A549 (cell line): ENCODE measurements at regions not wholly inside any gene's neighbourhood (a gene's known extent, or its start where the extent isn't known, plus 50 kb on each side); places are given as distances from the start of the nearest gene placed in this dataset.

Source experiments
- ATAC-seq, 2 experiments: fragments of 200-7000 bp in 1 of 2; fragments of >200 bp in 1 of 2; cut with Nextera tagmentation in 1 of 2; cut with Tn5 transposase in 1 of 2; 3 replicates each; pipeline versions ENCODE4 v1.8.0 to v1.9.1; 2018 to 2020; ENCODE audit warnings: mild to moderate bottlenecking in 1 of 2, moderate library complexity in 1 of 2
- CTCF ChIA-PET: fragments of 300-600 bp; sonication (Branson Sonifier 250); formaldehyde crosslinking; extraction: SDS; loops from one replicate; lab custom pipeline; 2021; ENCODE audit warnings: antibody characterized with exemption, inconsistent platforms; lab: Yijun Ruan, JAX
- POLR2A ChIA-PET: fragments of 350-600 bp; formaldehyde crosslinking; extraction: SDS; loops from one replicate; lab custom pipeline; 2021; ENCODE audit warnings: antibody characterized with exemption, inconsistent platforms; lab: Yijun Ruan, JAX
- DNase-seq, 2 experiments: peaks; one replicate each; pipeline versions ENCODE4 v3.0.0 to v3.0.0-alpha.2; 2011 to 2016; ENCODE audit warnings: low read depth in 1 of 2, low spot score in 1 of 2
- FAIRE-seq: peaks from 2 replicates; lab custom pipeline; 2011; peaks lifted over from hg19 to GRCh38; lab: Jason Lieb, UNC
- H3K27ac ChIP-seq, 2 experiments: fragments of >200 bp; sonication (Bioruptor Twin); formaldehyde crosslinking; 3 replicates each; pipeline ENCODE4 v1.5.1; 2016 to 2017
- H3K4me1 ChIP-seq: fragments of >200 bp; sonication (Bioruptor Twin); formaldehyde crosslinking; 3 replicates; pipeline ENCODE4 v1.6.1; 2016
- H3K4me2 ChIP-seq: fragments of >200 bp; sonication (Bioruptor Twin); formaldehyde crosslinking; 3 replicates; pipeline ENCODE4 v1.6.1; 2016
- H3K4me3 ChIP-seq: fragments of >200 bp; sonication (Bioruptor Twin); formaldehyde crosslinking; 3 replicates; pipeline ENCODE4 v1.5.1; 2016
- H3K9me3 ChIP-seq: fragments of >200 bp; sonication (Bioruptor Twin); formaldehyde crosslinking; 3 replicates; pipeline ENCODE4 v1.6.1; 2016
- CEBPB ChIP-seq, 2 experiments: fragments of >200 bp in 1 of 2; sonication (Bioruptor Twin) in 1 of 2; formaldehyde crosslinking in 1 of 2; IDR thresholded peaks; 2 replicates each; pipeline ENCODE4 v1.6.1; 2012 to 2016
- EHF ChIP-seq: fragments of 250-450 bp; sonication (Bioruptor Pico); IDR thresholded peaks from 2 replicates; pipeline ENCODE4 v1.5.0; 2020; ENCODE audit warnings: mild to moderate bottlenecking
- EHMT2 ChIP-seq: fragments of 200-600 bp; sonication (generic); IDR thresholded peaks from 2 replicates; pipeline ENCODE4 v1.6.1; 2016; ENCODE audit warnings: antibody characterized with exemption, low read depth, mild to moderate bottlenecking, moderate library complexity
- EP300 ChIP-seq, 2 experiments: fragments of >200 bp; sonication (Bioruptor Twin); formaldehyde crosslinking; IDR thresholded peaks; 2 replicates in 1 of 2; 3 replicates in 1 of 2; pipeline ENCODE4 v1.6.1; 2016 to 2017
- ESRRA ChIP-seq: fragments of 150-350 bp; IDR thresholded peaks from 2 replicates; pipeline ENCODE4 v1.6.1; 2014; ENCODE audit warnings: mild to moderate bottlenecking, low read length, borderline replicate concordance
- FOSB ChIP-seq: fragments of 250-450 bp; sonication (Bioruptor Pico); IDR thresholded peaks from 2 replicates; pipeline ENCODE4 v1.5.0; 2020; ENCODE audit warnings: mild to moderate bottlenecking, moderate library complexity
- GATA3 ChIP-seq: IDR thresholded peaks from 2 replicates; pipeline ENCODE4 v1.6.1; 2012; ENCODE audit warnings: borderline replicate concordance
- HEYL ChIP-seq: fragments of 250-450 bp; sonication (Bioruptor Pico); IDR thresholded peaks from 2 replicates; pipeline ENCODE4 v1.8.0; 2021; ENCODE audit warnings: mild to moderate bottlenecking, moderate library complexity
- HOXA7 ChIP-seq: fragments of 250-450 bp; sonication (Bioruptor Pico); IDR thresholded peaks from 2 replicates; pipeline ENCODE4 v1.5.0; 2020; ENCODE audit warnings: mild to moderate bottlenecking, moderate library complexity
- HOXB5 ChIP-seq: fragments of 250-450 bp; sonication (Bioruptor Pico); IDR thresholded peaks from 2 replicates; pipeline ENCODE4 v1.5.0; 2020; ENCODE audit warnings: mild to moderate bottlenecking, moderate library complexity
- JUN ChIP-seq, 2 experiments: fragments of >200 bp; sonication (Bioruptor Twin); formaldehyde crosslinking; IDR thresholded peaks; 2 replicates in 1 of 2; 3 replicates in 1 of 2; pipeline ENCODE4 v1.6.1; 2016 to 2017
- KDM1A ChIP-seq: fragments of 200-600 bp; sonication (generic); IDR thresholded peaks from 2 replicates; pipeline ENCODE4 v1.6.1; 2016; ENCODE audit warnings: low read depth, mild to moderate bottlenecking
- MAZ ChIP-seq: fragments of 150-350 bp; IDR thresholded peaks from 2 replicates; pipeline ENCODE4 v1.6.1; 2014; ENCODE audit warnings: antibody characterized with exemption, low read depth, low read length, borderline replicate concordance
- POLR2A ChIP-seq: IDR thresholded peaks from 2 replicates; pipeline ENCODE4 v1.6.1; 2012; ENCODE audit warnings: mild to moderate bottlenecking, low read length
- POLR2AphosphoS2 ChIP-seq: conservative IDR thresholded peaks from 2 replicates; pipeline ENCODE4 v1.6.1; 2012; ENCODE audit warnings: low read length, improper control_type of control experiment, inconsistent platforms
- RARB ChIP-seq: fragments of 250-450 bp; sonication (Bioruptor Pico); IDR thresholded peaks from 2 replicates; pipeline ENCODE4 v1.8.0; 2021; ENCODE audit warnings: mild to moderate bottlenecking, moderate library complexity
- RNF2 ChIP-seq: fragments of 200-600 bp; sonication (generic); IDR thresholded peaks from 2 replicates; pipeline ENCODE4 v1.6.1; 2016; ENCODE audit warnings: low read depth, mild to moderate bottlenecking, antibody characterized with exemption, moderate library complexity, borderline replicate concordance
- SMC3 ChIP-seq: fragments of >200 bp; sonication (Bioruptor Twin); formaldehyde crosslinking; IDR thresholded peaks from 3 replicates; pipeline ENCODE4 v1.6.1; 2018; ENCODE audit warnings: inconsistent platforms
- TFCP2L1 ChIP-seq: fragments of 250-450 bp; sonication (Bioruptor Pico); IDR thresholded peaks from 2 replicates; pipeline ENCODE4 v1.5.0; 2021; ENCODE audit warnings: mild to moderate bottlenecking
- ZFP36 ChIP-seq: fragments of 450-650 bp; IDR thresholded peaks from 2 replicates; pipeline ENCODE4 v1.6.1; 2014; ENCODE audit warnings: borderline replicate concordance; ENCODE audit not compliant: partially characterized antibody
- WGBS: methylation state at CpG from one replicate; pipeline ENCODE4 v1.1.6; 2017; ENCODE audit errors: missing lambda C conversion rate; 5-methylcytosine and 5-hydroxymethylcytosine counted together
- TF ChIP-seq, protein P1 (sequence below): fragments of 250-450 bp; sonication (Bioruptor Pico); IDR thresholded peaks from 2 replicates; pipeline ENCODE4 v1.5.0; 2021; ENCODE audit warnings: mild to moderate bottlenecking, moderate library complexity, borderline replicate concordance
- TF ChIP-seq, protein P2 (sequence below): fragments of >200 bp; sonication (Bioruptor Twin); formaldehyde crosslinking; IDR thresholded peaks from 3 replicates; pipeline ENCODE4 v1.6.1; 2016
- TF ChIP-seq, protein P3 (sequence below): fragments of >200 bp; sonication (Bioruptor Twin); formaldehyde crosslinking; IDR thresholded peaks from 3 replicates; pipeline ENCODE4 v1.5.1; 2016
- TF ChIP-seq, protein P4 (sequence below): IDR thresholded peaks from 2 replicates; pipeline ENCODE4 v1.6.1; 2012; ENCODE audit warnings: low read depth, borderline replicate concordance
- TF ChIP-seq, protein P5 (sequence below): IDR thresholded peaks from 2 replicates; pipeline ENCODE4 v1.6.1; 2012
- TF ChIP-seq, protein P6 (sequence below): IDR thresholded peaks from 2 replicates; pipeline ENCODE4 v1.6.1; 2012
- TF ChIP-seq, protein P7 (sequence below): fragments of 250-450 bp; sonication (Bioruptor Pico); IDR thresholded peaks from 2 replicates; pipeline ENCODE4 v1.5.0; 2020; ENCODE audit warnings: low read depth, mild to moderate bottlenecking, moderate library complexity

DNA sequence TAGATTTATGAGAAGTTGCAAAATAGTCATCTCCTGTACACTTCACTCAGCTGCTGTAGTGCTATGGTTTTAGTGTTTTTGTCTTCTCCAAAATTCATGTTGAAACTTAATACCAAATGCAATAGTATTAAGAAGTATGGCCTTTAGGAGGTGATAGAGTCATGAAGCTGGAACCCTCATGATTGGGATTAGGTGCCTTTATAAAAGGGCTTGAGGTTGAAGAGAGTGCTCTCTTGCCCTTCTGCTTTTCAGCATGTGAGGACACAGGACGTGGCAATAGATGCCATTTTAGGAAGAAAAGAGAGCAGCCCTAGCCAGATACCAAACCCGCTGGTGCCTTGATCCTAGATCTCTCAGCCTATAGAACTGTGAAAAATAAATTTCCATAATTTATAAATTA, 87.6 kb downstream of the CTH start (continued):
- TF ChIP-seq, protein P1, sequence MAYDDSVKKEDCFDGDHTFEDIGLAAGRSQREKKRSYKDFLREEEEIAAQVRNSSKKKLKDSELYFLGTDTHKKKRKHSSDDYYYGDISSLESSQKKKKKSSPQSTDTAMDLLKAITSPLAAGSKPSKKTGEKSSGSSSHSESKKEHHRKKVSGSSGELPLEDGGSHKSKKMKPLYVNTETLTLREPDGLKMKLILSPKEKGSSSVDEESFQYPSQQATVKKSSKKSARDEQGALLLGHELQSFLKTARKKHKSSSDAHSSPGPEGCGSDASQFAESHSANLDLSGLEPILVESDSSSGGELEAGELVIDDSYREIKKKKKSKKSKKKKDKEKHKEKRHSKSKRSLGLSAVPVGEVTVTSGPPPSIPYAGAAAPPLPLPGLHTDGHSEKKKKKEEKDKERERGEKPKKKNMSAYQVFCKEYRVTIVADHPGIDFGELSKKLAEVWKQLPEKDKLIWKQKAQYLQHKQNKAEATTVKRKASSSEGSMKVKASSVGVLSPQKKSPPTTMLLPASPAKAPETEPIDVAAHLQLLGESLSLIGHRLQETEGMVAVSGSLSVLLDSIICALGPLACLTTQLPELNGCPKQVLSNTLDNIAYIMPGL, result no peak
- no peak for TF ChIP-seq TFCP2L1 (CRISPR knock-in tag)
- TF ChIP-seq EHF (CRISPR knock-in tag), result no peak
- no peak for TF ChIP-seq RARB (CRISPR knock-in tag)
- no peak for TF ChIP-seq POLR2A
- no peak for TF ChIP-seq EP300 (IDR thresholded peaks at IDR 0.05)
- TF ChIP-seq ZFP36, result no peak
- no peak for TF ChIP-seq EHMT2

DNA sequence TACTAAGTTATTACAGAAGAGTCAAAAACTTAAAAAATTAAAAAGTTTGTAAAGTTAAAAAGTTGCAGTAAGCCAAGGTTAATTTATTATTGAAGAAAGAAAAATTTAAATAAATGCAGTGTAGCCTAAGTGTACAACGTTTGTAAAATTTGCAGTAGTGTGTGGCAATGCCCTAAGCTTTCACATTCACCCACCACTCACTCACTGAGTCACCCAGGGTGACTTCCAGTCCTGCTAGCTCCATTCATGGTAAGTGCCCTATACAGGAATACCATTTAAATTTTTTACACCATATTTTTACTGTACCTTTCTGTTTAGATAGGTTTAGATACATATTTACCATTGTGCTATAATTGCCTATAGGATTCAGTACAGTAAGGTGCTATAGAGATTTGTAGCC, 88.6 kb downstream of the CTH start:
- no peak for ATAC-seq

DNA sequence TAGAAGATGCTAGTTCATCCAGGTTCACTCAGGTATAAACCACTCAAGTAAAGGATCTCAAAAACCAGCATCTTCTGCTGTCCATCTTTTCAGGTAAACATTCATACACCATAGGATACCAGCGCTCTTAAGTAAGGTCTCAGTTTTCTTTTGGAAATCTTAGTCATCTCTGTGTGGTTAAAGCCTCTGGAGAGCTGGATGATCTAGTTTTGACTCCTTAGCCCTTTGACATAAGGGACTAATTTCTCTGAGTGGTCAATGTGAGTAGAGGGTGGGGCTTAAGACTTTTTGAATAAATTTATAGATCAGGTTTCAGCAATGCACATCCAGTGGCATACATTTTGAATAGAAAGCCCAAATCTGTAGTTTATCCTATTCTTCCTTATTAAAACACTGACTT, 92.3 kb downstream of the CTH start:
- no peak overlapping the region for H3K4me3 ChIP-seq
- H3K9me3 ChIP-seq, result no peaks in the 10 kb centered on the region
- no peak for FAIRE-seq
- H3K4me2 ChIP-seq, result no peak overlapping the region
- 89% methylated on average over 1 of the region's 1 CpG for WGBS
- no peak overlapping the region for H3K27ac ChIP-seq
- ChIA-PET POLR2A (no interaction called here), CTCF (no interaction called here)
- DNase-seq, result no peak
- peaks cover 10% of the 10 kb centered on the region; the same call in 1 of the 3 replicates for H3K4me1 ChIP-seq
- ATAC-seq, result no peak
- TF ChIP-seq, protein P2, sequence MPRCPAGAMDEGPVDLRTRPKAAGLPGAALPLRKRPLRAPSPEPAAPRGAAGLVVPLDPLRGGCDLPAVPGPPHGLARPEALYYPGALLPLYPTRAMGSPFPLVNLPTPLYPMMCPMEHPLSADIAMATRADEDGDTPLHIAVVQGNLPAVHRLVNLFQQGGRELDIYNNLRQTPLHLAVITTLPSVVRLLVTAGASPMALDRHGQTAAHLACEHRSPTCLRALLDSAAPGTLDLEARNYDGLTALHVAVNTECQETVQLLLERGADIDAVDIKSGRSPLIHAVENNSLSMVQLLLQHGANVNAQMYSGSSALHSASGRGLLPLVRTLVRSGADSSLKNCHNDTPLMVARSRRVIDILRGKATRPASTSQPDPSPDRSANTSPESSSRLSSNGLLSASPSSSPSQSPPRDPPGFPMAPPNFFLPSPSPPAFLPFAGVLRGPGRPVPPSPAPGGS, result no peak
- TF ChIP-seq TFCP2L1 (CRISPR knock-in tag) (no peak), RARB (CRISPR knock-in tag) (no peak), RNF2 (no peak), FOSB (CRISPR knock-in tag) (no peak), EP300 (IDR thresholded peaks at IDR 0.05) (no peak), KDM1A (no peak), JUN (IDR thresholded peaks at IDR 0.05) (no peak), ZFP36 (no peak), HOXA7 (no peak), ESRRA (no peak), CEBPB (IDR thresholded peaks at IDR 0.05) (no peak), SMC3 (no peak)
- TF ChIP-seq, protein P3, sequence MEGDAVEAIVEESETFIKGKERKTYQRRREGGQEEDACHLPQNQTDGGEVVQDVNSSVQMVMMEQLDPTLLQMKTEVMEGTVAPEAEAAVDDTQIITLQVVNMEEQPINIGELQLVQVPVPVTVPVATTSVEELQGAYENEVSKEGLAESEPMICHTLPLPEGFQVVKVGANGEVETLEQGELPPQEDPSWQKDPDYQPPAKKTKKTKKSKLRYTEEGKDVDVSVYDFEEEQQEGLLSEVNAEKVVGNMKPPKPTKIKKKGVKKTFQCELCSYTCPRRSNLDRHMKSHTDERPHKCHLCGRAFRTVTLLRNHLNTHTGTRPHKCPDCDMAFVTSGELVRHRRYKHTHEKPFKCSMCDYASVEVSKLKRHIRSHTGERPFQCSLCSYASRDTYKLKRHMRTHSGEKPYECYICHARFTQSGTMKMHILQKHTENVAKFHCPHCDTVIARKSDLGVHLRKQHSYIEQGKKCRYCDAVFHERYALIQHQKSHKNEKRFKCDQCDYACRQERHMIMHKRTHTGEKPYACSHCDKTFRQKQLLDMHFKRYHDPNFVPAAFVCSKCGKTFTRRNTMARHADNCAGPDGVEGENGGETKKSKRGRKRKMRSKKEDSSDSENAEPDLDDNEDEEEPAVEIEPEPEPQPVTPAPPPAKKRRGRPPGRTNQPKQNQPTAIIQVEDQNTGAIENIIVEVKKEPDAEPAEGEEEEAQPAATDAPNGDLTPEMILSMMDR, result no peak
- TF ChIP-seq, protein P4, sequence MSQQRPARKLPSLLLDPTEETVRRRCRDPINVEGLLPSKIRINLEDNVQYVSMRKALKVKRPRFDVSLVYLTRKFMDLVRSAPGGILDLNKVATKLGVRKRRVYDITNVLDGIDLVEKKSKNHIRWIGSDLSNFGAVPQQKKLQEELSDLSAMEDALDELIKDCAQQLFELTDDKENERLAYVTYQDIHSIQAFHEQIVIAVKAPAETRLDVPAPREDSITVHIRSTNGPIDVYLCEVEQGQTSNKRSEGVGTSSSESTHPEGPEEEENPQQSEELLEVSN, result no peak
- TF ChIP-seq, protein P5, sequence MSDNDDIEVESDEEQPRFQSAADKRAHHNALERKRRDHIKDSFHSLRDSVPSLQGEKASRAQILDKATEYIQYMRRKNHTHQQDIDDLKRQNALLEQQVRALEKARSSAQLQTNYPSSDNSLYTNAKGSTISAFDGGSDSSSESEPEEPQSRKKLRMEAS, result no peak
- TF ChIP-seq, protein P6, sequence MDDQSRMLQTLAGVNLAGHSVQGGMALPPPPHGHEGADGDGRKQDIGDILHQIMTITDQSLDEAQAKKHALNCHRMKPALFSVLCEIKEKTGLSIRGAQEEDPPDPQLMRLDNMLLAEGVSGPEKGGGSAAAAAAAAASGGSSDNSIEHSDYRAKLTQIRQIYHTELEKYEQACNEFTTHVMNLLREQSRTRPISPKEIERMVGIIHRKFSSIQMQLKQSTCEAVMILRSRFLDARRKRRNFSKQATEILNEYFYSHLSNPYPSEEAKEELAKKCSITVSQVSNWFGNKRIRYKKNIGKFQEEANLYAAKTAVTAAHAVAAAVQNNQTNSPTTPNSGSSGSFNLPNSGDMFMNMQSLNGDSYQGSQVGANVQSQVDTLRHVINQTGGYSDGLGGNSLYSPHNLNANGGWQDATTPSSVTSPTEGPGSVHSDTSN, result no peak

More for the DNA sequence above, 88.6 kb downstream of the CTH start:
- FAIRE-seq (no peak), DNase-seq (no peak)
- 0% methylated on average over 1 of the region's 1 CpG for WGBS
- ChIA-PET POLR2A (no interaction called here), CTCF (no interaction called here)
- Histone ChIP-seq H3K4me2 (no peak overlapping the region), H3K27ac (no peak overlapping the region), H3K4me3 (no peak overlapping the region), H3K4me1 (peaks cover 8% of the 10 kb centered on the region; the same call in 1 of the 3 replicates), H3K9me3 (no peaks in the 10 kb centered on the region)
- TF ChIP-seq, protein P2, result no peak
- TF ChIP-seq, protein P7, sequence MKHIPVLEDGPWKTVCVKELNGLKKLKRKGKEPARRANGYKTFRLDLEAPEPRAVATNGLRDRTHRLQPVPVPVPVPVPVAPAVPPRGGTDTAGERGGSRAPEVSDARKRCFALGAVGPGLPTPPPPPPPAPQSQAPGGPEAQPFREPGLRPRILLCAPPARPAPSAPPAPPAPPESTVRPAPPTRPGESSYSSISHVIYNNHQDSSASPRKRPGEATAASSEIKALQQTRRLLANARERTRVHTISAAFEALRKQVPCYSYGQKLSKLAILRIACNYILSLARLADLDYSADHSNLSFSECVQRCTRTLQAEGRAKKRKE (CRISPR knock-in tag), result no peak
- TF ChIP-seq RARB (CRISPR knock-in tag), result no peak
- TF ChIP-seq HEYL (CRISPR knock-in tag), result no peak
- TF ChIP-seq HOXB5 (CRISPR knock-in tag), result no peak
- no peak for TF ChIP-seq FOSB (CRISPR knock-in tag)
- TF ChIP-seq POLR2A, result no peak
- no peak for TF ChIP-seq GATA3
- no peak for TF ChIP-seq MAZ
- no peak for TF ChIP-seq POLR2AphosphoS2
